NCI-H1092 (cell line): ENCODE measurements at regions not wholly inside any gene's neighbourhood (a gene's known extent, or its start where the extent isn't known, plus 50 kb on each side); places are given as distances from the start of the nearest gene placed in this dataset.

Experiments
- DNase-seq: peaks from one replicate; lab custom pipeline; 2025; lab: John Stamatoyannopoulos, UW

DNA sequence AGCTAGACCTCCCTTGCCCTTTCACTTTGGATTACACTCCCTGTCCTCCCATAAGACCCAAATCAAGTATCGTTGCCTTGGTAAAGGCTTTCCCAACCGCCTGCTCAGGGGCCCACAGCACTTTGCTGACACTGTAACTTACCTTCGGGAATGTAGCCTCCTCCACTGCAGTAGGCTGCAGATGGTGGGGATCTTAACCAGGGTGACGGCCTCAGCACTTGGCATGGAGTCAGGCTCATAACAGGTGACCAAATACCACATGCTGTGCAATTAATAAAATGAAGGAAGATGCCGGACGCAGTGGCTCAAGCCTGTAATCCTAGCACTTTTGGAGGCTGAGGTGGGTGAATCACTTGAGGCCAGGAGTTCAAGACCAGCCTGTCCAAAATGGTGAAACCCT, 88.7 kb upstream of the IRF2BP2 start:
- no peak for DNase-seq

DNA sequence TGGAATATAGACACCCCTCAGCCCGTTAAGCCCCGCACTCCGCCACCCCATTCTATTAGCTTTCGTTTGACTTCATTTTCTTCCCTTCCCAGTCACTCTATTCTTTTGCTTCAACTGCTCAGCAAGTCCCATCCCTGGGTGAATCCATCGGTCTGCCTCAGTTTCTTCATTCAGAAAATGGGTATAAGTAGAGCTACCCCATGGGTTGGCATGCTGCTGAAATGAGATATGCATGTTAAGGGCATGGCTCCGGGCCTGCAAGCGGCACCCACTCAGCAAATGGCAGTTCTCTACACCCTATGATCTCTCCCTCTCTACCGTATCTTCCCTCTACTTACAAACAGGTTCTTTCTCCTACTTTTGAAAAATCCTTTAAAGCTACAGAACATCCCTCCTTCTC, 87.8 kb upstream of the IRF2BP2 start:
- DNase-seq: no peak

DNA sequence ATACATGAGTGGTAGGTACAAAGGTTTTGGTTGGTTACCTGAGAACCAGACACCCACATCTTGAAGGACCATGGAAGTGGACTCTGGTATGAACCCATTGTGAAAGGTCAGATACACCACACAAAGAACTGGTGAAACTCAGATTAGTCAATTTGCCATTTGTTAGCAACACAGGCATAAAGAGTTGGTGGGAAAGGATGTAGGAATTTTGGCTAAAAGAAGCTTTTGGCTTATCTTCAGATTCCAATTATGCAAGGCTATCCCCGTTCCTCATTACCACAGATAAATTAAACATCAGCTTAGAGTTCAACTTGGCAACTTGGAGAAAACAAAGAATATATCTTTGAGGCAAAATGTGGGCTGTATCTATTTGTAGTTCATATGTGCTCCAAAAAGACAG, 87.0 kb upstream of the IRF2BP2 start:
- DNase-seq: no peak

DNA sequence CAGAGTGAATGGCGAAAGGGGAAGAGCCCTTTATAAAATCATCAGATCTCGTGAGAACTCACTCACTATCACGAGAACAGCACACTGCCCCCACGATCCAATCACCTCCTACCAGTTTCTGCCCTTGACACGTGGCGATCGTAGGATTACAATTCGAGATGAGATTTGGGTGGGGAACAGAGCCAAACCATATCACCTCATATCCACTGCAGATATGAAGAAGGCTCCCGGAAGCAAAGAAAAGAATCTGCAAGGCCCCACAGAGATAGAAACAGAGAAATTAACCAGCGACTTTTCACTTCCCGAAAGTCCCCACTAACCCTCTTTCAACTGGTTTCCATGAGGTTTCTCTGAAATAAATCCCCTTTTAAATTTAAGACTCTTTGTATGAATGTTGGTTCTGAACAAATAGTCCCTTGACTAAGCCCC, 86.2 kb upstream of the IRF2BP2 start:
- no peak for DNase-seq

DNA sequence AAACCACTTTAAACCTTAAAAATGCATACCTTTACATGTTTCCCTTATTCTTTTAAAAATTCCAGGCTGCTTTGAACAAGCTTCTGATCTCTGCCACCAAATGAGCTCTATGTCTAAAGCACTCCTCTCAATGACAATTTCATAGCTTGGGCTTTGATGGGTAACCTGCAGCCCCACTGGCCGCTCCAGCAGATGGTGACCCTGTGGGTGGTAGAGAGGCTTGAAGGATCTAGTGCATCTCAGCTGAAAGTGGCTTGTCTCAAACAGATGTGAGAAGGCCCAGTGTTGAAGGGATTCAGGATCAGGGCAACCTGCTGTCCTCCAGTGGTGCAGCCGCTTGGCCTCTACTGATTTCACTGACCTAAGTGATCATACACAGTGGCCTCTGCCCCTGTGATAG, 84.7 kb upstream of the IRF2BP2 start:
- DNase-seq: no peak

DNA sequence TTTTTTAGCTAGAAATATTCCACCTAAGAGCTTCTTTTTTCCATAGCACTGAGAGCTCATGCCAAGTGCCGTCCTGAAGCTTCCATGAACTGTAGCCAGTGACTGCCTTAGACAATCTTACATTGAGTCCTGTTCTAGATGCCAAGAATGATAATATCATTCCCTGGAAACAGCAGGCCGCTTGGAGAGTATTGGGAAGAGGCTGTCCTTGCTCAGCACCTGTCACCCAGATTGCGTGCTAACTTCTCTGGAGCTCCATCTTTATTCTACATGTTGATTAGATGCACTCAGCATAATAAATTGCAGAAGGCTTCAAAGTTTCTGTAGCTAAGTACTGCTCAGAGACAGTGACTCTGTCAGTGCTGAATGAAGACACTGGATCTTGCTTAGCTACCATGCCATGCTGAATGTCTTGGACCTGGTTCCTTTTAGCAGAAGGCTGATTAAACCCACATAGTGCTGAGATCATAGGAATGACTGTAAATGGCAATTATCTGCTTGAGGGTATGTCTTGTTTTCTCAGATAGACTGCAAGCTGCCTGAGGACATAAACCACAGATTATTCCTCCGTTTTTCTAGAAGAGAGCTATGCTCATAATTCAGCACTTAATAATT, 83.1 kb upstream of the IRF2BP2 start:
- no peak for DNase-seq

DNA sequence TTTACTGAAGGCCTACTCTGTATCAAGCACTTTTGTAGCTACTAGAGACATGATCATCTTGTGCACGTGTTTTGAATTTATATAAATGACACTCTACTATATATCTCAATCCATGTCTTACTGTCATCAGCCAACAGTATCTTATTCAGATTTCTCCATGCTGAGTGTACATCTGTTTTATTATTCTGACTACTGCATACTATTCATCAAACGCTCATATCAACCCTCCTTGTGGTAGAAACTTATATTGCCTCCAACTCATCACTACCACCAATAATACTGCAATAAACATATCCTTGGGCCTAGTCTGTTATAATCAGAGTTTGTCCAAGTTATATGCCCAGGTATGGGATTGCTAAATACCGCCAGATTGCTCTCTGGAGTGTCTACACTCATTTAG, 81.6 kb upstream of the IRF2BP2 start:
- DNase-seq: no peak

DNA sequence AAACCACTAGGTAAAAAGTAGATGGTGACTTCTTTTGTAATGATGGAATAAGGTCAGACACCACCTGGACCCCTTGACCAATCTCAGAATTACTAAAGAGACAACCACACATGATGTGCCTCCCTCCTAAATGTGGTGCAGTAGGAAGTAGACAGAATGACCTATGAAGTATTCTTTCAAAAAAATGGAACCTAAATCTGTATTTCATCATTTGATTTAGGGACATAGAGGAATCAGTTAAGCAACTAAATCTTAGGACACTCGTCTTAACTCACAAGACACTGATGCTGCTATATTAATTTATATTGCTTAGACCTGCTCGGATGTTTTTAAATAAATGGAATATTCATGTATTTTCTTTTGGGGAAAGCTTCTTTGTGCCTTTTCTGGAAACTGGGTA, 80.9 kb upstream of the IRF2BP2 start:
- DNase-seq: no peak

DNA sequence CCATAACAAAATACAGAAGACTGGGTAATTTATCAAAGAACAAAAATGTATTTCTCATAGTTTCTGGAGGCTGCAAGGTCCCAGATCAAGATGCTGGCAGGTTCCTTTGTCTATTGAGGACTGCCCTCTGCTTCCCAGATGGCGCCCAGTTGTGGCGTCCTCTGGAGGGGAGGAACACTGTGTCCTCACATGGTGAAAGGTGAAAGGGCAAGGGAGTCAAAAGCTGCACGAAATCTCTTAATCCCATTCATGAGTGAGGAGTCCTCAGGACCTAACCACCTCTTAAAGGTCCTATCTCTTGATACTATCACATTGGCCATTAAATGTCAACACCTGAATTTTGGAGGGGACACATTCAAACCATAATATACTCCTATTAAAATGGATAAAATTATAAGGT, 79.3 kb upstream of the IRF2BP2 start:
- DNase-seq: no peak

DNA sequence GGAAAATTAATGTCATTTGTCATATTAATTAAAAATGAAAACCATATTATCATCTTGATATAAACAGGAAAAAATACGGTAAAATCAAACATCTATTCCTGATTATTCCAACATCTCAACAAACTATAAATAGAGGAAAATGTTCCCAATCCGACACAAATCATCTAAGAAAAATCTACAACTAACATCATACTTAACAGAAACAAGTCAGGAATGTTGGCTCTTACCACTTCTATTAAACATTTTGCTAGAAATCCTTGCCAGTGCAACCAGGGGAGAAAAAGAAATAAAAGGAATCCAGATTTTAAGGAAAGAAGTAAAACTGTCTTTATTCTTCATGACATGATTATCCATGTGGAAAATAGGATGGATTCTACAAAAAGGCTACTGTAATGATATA, 77.0 kb upstream of the IRF2BP2 start:
- DNase-seq: no peak

DNA sequence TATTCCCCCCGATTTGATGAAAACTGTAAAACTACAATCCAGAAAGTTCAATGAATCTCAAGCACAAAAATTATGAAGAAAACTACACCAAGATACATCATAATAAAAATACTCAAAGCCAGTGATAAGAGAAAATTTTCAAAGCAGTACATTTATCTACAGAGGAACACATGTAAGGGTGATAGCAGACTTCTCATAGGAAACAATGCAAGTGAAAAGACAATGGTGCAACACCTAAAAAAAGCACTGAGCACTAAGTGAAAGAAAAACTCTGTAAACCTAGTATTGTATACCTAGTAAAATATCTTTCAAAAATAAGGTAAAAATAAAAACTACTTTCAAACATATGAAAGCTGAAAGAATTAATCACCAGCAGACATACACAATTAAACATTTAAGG, 76.1 kb upstream of the IRF2BP2 start:
- DNase-seq: no peak

DNA sequence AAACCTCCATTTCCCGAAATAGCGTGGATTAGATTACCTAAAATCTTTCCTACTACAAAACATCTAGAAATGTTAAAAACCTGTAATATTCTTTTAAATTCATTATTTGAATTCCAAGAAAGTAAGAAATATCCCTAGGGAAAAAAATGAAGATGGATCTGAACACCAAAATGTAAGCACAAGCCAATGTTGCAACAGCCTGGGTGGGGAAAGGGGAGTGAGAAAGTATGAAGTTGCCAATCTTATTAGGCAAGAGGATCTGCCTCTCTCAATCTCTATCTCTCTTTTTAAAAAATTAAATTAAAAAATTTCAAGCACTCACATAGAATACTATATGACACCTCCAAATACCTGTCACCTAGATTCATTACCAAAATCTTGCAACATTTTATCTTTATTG, 74.9 kb upstream of the IRF2BP2 start:
- no peak for DNase-seq

DNA sequence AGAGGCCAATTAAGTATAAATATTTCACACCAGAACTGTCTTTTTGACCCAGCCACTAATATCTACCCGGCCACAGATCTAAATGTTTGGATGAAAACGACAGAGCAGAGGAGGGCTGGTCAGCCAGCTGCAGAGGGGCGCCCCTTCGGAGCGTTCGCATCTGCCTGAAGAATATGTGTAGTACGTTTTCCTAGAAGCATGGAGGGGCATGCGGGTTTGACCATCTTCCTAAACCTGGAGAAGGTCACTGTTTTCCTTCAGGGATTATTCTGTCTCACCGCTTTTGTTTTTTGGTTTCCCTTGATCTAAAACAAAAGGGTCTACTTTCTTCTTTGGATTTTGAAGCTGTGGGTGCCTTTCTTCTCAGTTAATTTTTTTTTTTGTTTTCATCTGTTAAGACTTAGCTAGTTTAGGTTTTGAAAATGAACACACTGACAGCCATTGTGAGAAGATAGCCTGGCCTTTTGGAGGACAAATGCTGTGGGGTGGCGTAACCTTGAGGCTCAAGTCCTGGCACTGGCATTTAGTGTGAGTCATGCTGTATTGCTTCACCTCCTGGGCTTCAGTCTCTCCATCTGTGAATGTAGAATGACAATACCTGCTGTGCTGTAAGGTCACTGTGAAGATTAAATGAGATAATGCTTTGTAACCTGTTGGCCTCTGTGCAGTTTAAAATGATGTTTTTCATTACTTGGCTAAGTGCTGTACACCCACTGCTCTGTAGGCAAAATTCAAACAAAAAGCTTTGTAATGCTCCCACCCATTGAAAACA, 74.1 kb upstream of the IRF2BP2 start:
- DNase-seq: no peak

DNA sequence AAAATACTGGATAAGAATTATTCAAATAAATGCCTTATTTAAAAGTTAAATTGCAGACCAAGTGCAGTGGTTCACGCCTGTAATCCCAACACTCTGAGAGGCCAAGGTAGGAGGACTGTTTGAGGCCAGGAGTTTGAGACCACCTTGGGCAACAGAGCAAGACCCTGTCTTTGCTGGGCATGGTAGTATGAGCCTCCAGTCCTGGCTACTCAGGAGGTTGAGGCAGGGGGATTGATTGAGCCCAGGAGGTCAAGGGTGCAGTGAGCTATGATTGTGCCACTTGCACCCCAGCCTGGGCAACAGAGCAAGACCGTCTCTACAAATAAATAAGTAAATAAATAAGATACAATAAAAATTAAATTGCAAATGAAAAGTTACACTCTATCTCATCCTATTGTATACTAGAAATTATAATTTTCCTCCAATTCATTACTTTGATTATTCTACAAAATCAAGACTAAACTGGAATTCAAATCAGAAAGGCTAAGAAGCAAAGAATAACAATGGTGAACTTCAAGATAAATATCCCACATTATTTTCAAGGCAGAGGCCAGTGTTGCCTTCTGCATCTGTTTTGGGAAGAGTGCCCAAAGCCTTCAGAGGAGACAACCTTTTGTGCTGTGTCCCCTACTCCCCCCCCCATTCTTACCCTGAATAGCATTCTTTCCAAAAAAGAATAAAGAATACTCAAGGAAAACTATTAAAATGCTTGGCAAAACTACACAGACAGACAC, 73.3 kb upstream of the IRF2BP2 start:
- no peak for DNase-seq

DNA sequence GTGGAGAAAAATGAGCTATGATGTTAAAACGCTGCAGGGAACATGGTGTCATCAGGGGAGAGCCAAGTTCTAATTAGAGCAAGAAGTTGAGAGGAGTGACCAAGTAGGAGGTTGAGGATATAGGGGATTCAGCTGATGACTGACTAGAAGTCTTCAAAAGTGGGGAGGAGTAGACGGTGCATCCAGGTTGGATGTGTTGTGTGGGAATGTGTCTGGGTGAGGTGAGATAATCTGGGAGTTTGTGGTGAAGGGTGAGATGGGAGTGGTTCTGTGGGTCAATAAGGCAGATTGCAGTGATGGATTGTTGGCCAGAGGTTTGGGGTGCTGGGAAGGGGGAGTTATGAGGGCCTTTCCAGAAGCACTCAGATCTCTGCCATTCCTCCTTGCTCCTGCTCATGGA, 72.0 kb upstream of the IRF2BP2 start:
- no peak for DNase-seq

DNA sequence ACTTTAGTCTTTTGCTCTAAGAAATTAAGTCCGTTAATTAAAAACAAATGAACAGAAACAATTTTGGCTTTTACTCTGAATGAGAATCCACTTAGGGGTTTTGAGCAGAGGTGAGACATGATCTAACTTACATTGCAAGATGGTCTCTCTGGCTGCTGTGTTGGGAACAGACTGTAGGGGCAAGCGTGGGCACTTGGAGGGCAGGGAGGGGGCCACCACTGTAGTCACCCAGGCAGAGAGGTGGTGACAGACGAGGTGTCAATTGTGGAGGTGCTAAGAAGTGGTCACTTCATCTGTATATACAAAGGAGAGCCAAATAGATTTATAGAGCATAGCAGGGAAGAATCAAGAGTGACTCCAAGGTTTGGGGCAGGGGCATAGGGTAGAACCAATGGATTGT, 71.1 kb upstream of the IRF2BP2 start:
- DNase-seq: no peak

DNA sequence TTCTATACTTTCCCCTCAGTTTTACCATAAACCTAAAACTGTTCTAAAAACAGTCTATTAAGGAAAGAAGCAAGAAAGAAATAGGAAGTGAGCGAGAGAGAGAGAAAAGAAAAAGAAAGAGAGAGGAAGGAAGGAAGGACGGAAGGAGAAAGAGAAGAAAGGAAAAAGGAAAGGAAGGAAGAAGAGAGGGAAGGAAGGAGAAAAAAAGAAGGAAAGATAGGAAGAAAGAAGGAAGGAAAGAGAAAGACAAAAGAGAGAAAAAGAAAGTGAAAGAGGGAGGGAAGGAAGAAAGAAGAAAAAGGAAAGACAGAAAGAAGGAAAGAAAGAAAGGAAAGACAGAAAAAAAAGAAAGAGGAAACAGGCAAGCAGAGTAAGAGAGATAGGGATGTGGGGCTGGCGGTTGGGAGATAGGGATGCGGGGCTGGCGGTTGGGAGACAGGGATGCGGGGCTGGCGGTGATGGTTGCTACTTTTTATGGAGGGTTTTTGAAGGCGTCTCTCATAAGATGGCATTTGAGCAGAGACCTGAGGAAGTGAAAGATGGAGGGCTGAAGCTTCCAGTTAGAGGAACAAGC, 70.4 kb upstream of the IRF2BP2 start:
- DNase-seq: no peak

DNA sequence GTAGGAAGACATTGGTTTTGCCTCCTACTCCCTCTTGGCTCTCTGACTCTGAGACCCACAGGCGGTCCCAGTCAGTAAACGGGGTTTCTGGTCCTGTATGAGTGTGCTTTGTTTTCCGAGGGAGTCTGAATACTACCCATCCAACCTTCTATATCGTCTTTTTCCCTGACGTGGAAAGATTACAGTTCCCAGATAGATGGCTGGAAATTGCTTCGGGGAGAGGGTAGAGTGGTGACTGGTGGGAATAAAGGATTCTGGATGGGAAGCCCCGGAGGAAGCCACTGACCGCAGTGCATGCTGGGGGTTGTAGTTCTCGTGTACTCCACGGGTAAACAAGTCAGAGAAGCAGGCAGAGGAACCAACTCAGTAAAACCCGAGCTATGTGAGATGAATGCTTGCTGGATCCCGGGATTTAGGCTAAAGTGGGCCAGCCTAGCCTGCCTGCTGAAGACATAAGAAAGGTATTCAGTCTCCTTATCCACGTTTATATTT, 66.2 kb upstream of the IRF2BP2 start:
- peak; percentile 80 for DNase-seq

DNA sequence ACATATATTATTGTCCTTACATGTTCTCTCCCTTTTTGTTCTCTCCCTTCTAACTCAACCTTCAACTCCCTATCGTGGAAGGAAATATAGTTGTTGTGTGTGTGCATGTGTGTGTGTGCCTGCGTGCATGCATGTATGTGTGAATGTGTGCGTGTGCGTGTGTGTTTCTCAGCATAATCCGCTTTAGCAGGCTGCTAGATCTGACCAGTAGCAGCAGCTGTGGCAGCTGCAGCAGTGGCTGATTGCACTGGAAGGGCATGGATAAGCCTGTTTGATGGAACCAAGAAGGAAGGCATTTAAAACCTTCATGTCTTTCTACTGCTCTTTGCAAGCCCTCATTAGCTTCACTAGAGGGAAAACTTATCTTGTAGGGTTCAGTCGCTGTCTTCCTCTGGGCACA, 65.6 kb upstream of the IRF2BP2 start:
- no peak for DNase-seq

DNA sequence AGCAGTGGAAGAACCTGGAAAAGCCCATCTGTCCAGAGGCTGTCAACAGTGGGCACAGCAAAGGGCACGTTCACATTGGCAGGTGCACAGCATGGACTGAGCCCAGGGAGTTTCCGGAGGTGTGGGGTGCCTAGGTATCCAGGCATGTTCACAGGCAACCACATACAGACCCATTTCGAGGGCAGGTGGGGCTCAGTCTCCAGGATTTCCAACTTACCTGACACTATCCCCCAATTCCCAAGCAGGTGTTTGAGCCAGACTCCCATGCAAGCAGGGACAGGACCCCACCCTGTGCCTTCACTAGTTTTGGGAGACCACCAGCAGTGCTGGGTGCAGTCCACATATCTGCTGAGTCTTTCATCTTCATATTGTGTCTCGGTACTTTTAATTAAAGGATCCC, 65.0 kb upstream of the IRF2BP2 start:
- DNase-seq: no peak

DNA sequence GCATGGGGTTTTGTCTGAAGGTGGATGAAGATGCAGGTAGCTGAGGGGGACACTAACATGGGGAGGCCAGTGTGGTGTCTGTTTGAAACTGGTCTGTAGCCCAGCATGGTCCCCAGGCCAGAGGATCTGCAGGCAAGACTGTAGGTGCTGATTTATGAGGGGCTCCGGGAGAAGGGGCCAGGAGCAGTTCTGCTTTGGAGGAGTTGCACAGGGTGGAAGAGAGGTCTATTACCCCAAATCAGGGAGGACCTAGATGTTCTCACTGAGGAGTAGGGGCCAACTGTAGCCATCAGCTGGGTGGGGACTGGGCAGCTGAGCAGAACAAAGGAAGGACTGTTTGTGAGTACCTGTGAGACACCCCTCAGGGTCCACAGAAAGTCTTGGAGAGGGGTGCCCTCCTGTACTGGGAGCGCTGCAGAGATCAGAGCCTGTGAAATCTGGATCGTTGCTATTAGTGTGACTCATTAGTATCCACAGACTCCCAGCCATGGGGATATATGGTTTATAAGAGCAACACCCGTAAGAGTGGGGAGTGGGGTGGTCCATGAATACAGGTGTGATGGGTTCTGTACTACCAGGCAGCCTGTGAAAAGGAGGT, 64.3 kb upstream of the IRF2BP2 start:
- no peak for DNase-seq

DNA sequence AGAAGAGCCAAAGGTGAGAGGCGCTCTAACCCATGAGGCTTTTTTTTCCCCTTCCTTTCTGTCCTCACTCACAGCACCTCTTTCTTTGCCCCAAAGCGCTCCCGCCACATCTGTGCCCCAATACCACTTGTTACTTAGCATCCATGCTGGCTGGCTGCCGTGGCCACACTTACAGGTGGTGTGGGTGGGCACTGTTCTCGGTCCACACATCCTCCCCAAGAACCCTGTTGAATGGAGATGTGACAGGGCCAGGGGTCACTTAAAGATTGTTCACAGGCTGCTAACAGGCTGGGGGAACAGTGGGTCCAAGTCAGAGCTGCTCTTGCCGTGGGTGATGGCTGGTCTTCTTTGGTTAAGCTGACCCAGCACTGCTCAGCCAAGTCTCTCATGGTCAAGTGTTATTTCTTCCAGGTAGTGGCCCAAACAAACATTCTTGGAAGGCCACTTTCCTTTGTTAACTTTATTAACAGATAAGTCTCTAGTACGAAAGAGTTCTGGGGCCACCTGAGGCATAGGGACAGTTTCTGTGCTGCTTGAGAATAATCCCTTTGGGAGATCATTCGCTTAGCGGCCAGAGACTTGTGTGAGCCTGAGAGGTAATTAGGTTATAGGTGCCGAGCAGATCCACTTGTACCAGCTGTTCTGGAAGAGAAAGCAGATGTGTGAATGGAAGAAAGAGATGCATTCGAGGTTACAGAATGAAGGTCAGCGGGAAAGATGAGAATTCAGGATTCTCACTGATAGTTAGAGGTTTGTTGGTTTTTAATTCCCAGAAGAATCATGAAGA, 62.6 kb upstream of the IRF2BP2 start:
- DNase-seq: no peak
